ENCODE measurements at regions not wholly inside any gene's neighbourhood (a gene's known extent, or its start where the extent isn't known, plus 50 kb on each side); places are given as distances from the start of the nearest gene placed in this dataset.

DNA sequence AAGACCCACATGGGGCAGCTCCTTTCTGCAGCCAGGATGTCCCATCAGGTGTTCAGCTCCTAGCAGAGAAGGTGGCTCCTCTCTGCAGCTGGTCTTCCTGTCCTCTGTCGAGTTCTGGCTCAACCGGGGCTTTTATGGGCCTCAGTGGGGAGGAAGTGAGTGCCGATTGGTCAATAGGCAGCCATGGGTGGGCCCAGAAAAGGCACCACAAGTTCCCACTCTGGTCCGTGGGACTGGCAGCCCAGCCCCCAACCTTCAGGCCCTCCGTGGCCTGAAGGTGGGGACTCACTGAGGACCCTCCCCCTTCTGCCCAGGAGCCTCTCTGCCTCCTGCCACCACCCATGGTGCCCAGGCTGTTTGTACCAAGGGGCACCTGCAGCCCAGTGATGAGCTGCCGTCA is 161.7 kb upstream of the DUSP10 start:
- no peak for TF ChIP-seq POLR2A (IDR thresholded peaks at IDR 0.05)
- TF ChIP-seq CTCF (IDR thresholded peaks at IDR 0.05), result no peak
- TF ChIP-seq EP300 (IDR thresholded peaks at IDR 0.05), result no peak
- no peak for TF ChIP-seq POLR2AphosphoS5 (IDR thresholded peaks at IDR 0.05)
